ENCODE measurements at regions not wholly inside any gene's neighbourhood (a gene's known extent, or its start where the extent isn't known, plus 50 kb on each side); places are given as distances from the start of the nearest gene placed in this dataset.

DNA sequence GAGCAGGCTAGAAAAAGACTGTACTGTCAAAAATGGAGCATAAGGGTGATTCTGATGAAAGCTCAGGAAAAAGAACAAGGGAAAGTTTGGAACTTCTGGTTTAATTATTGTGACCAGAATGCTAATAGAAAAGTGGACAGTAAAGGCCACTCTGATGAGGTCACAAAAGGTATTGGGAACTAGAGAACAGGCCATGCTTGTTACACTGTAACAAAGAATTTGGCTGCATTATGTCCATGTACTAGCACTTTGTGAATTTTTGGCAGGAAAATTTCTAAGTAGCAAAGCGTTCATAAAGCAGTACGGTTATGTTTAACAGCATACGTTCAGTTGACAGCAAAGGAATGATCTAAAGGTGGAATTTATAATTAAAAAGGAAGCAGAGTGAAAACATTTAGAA, 418.6 kb downstream of the TRIB2 start:
- TF ChIP-seq GATA2 (IDR thresholded peaks at IDR 0.05; ENCODE audit: low read depth, low read length), result no peak
- no peak for TF ChIP-seq GATA3 (IDR thresholded peaks at IDR 0.05; ENCODE audit: low read depth, low read length)

Data from SH-SY5Y (cell line).